VCaP (cell line): ENCODE measurements at regions not wholly inside any gene's neighbourhood (a gene's known extent, or its start where the extent isn't known, plus 50 kb on each side); places are given as distances from the start of the nearest gene placed in this dataset.

Source experiments
- H3K27ac ChIP-seq: fragments of 450-650 bp; 2 replicates; pipeline ENCODE4 v1.5.1; 2017
- TF ChIP-seq, protein P1 (sequence below): fragments of 450-650 bp; conservative IDR thresholded peaks from 2 replicates; pipeline ENCODE4 v1.5.1; 2017; ENCODE audit warnings: mild to moderate bottlenecking, moderate library complexity

- TF ChIP-seq, protein P1, sequence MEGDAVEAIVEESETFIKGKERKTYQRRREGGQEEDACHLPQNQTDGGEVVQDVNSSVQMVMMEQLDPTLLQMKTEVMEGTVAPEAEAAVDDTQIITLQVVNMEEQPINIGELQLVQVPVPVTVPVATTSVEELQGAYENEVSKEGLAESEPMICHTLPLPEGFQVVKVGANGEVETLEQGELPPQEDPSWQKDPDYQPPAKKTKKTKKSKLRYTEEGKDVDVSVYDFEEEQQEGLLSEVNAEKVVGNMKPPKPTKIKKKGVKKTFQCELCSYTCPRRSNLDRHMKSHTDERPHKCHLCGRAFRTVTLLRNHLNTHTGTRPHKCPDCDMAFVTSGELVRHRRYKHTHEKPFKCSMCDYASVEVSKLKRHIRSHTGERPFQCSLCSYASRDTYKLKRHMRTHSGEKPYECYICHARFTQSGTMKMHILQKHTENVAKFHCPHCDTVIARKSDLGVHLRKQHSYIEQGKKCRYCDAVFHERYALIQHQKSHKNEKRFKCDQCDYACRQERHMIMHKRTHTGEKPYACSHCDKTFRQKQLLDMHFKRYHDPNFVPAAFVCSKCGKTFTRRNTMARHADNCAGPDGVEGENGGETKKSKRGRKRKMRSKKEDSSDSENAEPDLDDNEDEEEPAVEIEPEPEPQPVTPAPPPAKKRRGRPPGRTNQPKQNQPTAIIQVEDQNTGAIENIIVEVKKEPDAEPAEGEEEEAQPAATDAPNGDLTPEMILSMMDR, result no peak
- H3K27ac ChIP-seq, result no peak overlapping the region
These were observed 276.8 kb upstream of the TET2 start for GRCh38 chr4:104869831-104870230.

GRCh38 chr4:104870495-104871233 lies 276.0 kb upstream of the TET2 start:
- TF ChIP-seq, protein P1, result no peak
- H3K27ac ChIP-seq, result no peak overlapping the region; the same call in 1 of the 2 replicates

DNA sequence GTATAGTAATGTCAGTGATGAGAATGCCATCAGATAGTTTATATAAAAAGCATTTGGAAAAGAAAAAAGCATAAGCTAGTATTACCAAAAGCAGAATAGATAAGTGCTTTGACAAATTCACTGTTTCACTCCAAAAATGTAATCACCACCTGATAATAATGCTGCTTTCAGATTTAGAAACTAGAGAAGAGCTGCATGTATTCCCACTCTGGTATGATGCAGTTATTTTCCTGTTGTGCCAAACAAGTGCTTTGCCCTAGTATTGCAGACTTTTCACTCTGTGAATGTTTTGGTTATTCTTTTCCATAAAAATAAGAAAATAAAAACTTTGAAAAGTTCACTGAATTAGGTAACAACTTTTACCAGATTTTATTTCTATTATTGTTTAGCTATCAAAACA lies 267.7 kb upstream of the TET2 start:
- TF ChIP-seq, protein P1, result no peak
- peak overlapping the region; percentile 45 for H3K27ac ChIP-seq

DNA sequence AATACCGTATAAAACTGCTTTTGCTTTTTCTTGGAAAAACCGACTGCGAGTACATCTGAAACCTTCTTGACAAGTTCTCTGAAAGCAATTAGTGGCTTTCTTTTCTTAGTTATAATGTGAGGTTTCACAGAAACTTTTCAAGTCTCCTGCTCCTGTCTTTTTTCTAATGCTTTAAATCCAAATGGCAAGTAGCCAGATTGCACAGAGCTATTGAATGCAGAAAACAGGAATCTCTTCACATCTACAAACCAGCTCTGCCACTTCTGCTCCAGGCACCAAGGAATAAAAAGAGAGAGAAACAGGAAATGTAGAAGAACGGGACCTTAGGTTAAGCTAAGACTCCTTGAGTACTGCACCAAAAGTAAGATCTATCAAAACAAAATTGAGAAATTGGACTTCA lies 267.3 kb upstream of the TET2 start:
- TF ChIP-seq, protein P1, result no peak

GRCh38 chr4:104879854-104880253 lies 266.8 kb upstream of the TET2 start:
- TF ChIP-seq, protein P1, result no peak
- peak overlapping the region; percentile 45 for H3K27ac ChIP-seq

More for the DNA sequence above, 267.3 kb upstream of the TET2 start:
- H3K27ac ChIP-seq, result peak overlapping the region; percentile 45

- TF ChIP-seq, protein P1, result no peak
These were observed 265.4 kb upstream of the TET2 start for GRCh38 chr4:104881136-104881886.

DNA sequence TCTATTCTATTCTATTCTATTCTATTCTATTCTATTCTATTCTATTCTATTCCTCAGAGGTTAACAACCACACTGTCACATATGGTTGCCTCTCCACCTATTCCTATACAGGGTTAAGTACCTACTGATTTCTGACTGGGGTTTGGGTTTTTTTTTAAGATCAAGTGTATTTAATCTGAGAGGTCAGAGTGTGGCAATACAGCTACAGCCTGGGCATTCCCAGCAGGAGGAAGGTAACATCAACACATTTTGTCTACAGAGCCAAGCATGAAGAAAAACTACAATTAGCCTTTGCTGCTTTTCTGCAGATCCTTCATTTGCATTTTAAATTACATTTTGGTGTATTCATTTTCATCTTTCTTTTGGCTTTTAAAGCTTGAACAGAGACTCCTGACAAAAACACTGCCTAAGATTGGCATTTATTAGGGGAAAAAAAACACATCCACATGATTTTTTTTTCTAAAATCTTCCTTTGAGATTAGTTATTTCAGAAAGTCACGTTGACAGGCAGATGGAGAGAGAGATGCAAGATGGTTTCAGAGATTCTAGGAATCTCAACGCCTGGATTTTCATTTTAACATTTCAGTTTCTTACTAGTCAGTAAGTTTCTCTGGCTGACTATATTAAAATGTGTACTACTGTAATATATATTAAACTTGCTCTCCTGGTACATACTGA lies 255.9 kb upstream of the TET2 start:
- TF ChIP-seq, protein P1, result no peak
- H3K27ac ChIP-seq, result no peak overlapping the region

More at GRCh38 chr4:104881136-104881886, 265.4 kb upstream of the TET2 start:
- no peak overlapping the region for H3K27ac ChIP-seq
